HG02981 (cell line): ENCODE measurements at regions not wholly inside any gene's neighbourhood (a gene's known extent, or its start where the extent isn't known, plus 50 kb on each side); places are given as distances from the start of the nearest gene placed in this dataset.
A peak's percentile ranks its signal among the peaks of the same experiment; 100 is the strongest.

Source experiments
- ATAC-seq: cut with Tn5 transposase; IDR thresholded peaks from one replicate; pipeline ENCODE4 v1.9.1; 2021; ENCODE audit warnings: mild to moderate bottlenecking, moderate library complexity; ENCODE audit not compliant: unreplicated experiment

GRCh38 chrX:38856670-38857265 is 55.5 kb downstream of the MID1IP1 start:
- ATAC-seq, result no peak

- no peak for ATAC-seq
Observed at GRCh38 chrX:38857736-38858523, 56.7 kb downstream of the MID1IP1 start.

GRCh38 chrX:38859602-38860001 is 58.3 kb downstream of the MID1IP1 start:
- no peak for ATAC-seq

- no peak for ATAC-seq
Observed at GRCh38 chrX:38860106-38861013, 59.1 kb downstream of the MID1IP1 start.

GRCh38 chrX:38861489-38861888 is 60.2 kb downstream of the MID1IP1 start:
- no peak for ATAC-seq

GRCh38 chrX:38862100-38862499 is 60.8 kb downstream of the MID1IP1 start:
- ATAC-seq, result no peak

GRCh38 chrX:38864165-38864564 is 62.9 kb downstream of the MID1IP1 start:
- ATAC-seq, result no peak

GRCh38 chrX:38868321-38868720 is 67.1 kb downstream of the MID1IP1 start:
- no peak for ATAC-seq

GRCh38 chrX:38868941-38869401 is 67.7 kb downstream of the MID1IP1 start:
- ATAC-seq, result no peak

- ATAC-seq, result no peak
Observed at GRCh38 chrX:38870361-38870895, 69.2 kb downstream of the MID1IP1 start.

GRCh38 chrX:38871129-38872029 is 70.1 kb downstream of the MID1IP1 start:
- no peak for ATAC-seq

GRCh38 chrX:38877366-38877765 is 76.1 kb downstream of the MID1IP1 start:
- no peak for ATAC-seq

GRCh38 chrX:38878641-38879340 is 77.5 kb downstream of the MID1IP1 start:
- ATAC-seq, result no peak

GRCh38 chrX:38879631-38880220 is 78.5 kb downstream of the MID1IP1 start:
- ATAC-seq, result peak; percentile 64

GRCh38 chrX:38880296-38880854 is 79.1 kb downstream of the MID1IP1 start:
- ATAC-seq, result no peak

GRCh38 chrX:38881066-38881465 is 79.8 kb downstream of the MID1IP1 start:
- no peak for ATAC-seq

- ATAC-seq, result peak; percentile 30
Observed at GRCh38 chrX:38881727-38882126, 80.5 kb downstream of the MID1IP1 start.

GRCh38 chrX:38882894-38883626 is 81.8 kb downstream of the MID1IP1 start:
- no peak for ATAC-seq
